CD4-positive, alpha-beta T cell treated with Interleukin-17A for 1 hour (primary cell): ENCODE measurements at regions not wholly inside any gene's neighbourhood (a gene's known extent, or its start where the extent isn't known, plus 50 kb on each side); places are given as distances from the start of the nearest gene placed in this dataset.

Experiments
- DNase-seq: peaks from one replicate; pipeline ENCODE4 v3.0.0-alpha.2; 2020

DNA sequence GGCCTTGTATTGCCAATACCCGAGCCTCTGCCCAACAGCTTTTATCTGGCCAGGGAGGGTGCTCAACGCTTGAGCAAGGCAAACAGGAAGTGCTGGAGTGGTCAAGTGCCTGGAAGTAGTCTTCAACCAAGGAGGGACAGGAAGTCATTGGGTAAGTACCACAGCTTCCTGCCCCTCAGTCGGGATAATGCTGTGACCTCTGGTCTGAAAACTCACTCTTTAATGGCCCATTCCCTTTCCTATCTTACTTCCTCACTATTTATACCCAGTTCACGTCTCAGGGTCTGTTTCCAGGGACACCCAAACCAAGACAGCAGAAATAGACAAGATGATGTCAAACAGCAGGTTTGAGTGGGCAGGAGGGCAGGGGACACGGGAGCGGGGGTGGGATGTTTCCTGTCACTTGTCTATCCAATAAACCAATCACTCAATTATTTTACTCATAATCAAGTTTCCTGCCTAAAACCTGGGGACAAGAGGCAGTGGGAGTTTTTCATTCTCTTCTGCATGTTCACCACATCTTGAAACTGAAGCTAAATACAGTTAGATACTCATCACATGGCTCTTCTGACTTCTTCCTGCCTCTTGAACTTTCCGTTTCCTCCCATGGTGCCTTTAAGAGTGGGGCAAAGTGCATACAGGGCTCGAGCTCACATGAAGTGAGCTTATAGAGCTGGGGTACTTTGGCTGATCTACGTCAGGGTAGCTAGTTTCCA is 68.9 kb upstream of the CAB39 start:
- peak; percentile 64 for DNase-seq

DNA sequence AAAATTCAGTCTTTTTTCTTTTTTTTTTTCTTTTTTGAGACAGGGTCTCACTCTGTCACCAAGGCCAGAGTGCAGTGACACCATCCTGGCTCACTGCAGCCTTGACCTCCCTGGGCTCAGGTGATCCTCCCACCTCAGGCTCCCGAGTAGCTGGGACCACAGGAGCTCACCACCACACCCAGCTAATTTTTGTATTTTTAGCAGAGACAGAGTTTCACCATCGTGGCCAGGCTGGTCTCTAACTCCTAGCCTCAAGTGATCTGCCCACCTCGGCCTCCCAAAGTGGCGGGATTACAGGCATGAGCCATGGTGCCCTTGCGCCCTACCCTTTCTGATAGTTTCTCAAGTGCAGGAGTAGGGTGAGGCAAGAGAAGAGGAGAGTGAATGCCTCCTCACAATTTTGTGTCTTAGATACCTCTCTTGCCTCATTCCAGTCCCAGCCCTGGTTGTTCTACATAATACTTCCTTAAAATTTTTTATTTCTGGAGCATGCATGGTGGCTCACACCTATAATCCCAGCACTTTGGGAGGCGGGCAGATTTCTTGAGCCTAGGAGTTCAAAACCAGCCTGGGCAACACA is 68.2 kb upstream of the CAB39 start:
- DNase-seq: no peak

DNA sequence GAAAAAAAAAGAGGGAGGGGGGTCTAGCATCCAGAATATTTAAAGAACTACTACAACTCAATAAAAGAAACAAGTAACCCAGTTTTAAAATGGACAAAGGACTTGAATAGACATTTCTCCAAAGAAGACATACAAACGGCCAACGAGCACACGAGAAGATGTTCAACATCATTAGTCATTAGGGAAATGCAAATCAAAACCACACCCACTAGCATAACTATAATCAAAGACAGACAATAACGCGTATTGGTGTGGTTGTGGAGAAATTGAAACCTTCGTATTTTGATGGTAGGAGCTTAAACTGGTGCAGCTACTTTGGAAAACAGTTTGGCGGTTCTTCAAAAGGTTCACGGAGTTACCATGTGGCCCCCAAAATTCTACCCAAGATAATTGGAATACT is 64.3 kb upstream of the CAB39 start:
- no peak for DNase-seq

DNA sequence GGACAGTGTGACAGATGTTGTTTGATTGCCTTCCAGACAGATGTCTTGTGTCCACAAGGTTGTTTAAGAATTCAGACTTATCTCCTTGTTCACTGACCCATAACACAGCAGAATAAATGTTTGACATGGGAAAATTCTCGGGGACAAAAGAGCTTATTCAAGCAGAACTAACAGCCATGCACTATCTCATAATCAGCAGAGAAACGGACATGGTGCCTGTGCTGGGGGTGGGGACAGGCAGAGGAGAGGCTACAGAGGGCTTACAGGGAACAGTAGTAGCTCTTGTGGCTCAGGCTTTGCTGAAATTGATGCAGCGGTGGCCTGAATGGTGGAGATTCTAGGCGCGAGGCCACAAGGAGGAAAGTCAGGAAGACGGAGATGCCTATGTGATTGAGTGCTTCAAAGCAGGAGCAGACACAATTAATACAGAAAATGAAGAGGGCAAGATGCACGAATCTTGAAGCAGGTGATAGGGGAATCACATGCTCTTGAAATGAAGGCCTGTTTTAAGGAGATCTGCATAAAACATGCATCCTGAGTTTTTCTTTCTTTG is 62.0 kb upstream of the CAB39 start:
- no peak for DNase-seq

DNA sequence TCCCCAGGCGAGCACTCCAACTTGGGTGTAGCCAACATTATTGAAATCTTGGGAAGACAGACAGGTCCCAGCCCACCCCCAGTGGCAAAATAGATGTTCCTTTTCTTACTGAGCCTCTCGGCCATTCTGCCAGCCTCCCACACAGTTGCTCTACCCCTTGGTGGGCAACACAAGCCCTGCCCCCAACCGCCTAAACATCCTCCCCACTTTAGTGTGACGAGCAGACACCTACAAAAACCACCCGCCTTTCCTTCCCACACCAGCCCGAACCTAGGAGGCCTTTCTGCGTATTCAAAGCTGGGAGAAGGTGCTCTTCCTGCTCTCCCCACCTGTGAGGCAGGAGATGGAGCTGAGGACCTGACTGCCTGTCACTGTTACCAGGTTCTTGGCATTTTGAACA is 58.6 kb upstream of the CAB39 start:
- no peak for DNase-seq

DNA sequence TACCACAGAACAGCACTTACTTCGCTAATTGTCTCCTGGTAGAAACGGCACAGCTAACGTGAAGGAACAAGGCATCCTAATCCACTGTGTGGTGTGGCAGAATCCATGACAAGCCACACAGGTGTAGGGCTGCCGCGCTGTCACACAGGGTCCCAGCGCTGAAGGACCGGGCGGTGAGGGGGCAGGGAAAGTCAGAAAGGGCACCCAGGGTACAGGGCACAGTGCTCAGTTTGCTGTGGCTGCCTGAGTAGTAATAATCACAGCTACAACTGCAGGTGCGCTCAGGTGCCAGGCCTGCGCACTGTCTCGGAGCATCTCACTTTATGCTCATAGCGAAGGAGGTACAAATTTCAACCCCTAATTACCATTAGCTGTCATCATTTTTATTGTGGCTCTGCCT is 55.2 kb upstream of the CAB39 start:
- DNase-seq: no peak

DNA sequence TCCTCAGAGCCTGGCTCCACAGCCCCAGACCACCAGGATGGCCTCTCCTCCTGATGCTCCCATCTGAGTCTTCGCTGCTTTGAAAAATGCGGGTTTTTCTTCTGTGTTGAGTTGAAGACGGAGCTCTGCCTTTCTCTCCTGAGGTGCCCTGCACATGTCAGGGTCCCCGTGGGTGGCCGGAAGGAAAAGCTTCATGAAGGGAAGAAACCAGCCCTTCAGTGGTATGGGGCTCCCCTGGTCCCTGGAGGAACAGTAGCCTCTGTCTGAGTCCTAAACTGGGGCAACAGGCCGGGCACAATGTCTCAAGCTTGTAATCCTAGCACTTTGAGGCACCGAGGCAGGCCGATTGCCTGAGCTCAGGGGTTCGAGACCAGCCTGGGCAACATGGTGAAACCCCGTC is 54.7 kb upstream of the CAB39 start:
- DNase-seq: no peak

DNA sequence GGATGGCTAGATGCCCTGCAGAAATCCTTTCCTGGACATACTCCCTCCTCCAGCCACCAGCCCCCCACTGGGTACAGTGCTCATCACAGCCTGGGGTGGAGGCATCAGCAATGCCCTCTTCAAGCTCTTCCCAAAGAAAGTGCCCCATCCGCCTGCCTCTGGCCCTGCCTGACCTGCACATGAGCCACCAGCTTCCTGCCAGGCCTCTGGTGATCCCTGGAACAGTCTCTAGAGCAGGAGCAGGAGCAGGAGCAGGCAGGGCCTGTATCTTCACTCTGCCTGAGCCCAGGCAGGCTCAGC is 54.1 kb upstream of the CAB39 start:
- DNase-seq: no peak

DNA sequence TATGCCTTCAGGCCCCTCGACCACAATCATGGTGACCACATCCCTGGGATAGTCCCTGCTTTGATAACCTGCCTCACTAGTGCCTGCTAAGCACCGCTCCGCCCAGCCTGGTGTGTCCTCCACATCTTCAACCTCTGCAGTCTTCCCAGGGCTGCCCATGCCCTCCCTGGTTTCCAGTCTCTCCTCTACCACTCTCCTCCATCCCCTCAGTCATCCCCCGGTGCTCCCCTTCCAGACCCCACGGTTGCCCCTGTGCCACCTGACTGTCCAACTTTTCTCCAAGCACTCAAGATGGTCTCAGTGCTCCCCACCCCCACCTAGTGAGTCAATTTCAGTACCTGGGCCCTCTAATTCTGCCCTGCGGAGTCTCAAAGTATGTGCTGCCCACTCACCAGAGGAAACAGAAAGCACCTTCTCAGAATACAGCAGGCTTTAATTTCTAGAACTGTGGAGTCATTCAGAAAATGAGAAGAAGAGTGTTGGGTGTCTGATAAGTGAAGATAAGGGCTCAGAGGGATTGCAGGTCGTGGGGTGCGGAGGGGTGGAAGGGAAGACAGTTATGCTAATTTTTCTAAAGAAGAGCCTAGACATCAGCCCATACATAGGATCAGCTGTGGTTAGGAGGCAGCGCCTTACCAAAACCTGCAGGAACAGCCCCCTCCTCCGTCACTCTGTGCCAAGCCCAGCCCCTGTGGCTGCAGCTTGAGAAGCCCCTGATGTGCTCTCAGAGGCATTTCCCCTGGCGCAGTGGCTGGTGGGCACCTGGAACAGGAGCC is 53.6 kb upstream of the CAB39 start:
- peak; percentile 47 for DNase-seq

DNA sequence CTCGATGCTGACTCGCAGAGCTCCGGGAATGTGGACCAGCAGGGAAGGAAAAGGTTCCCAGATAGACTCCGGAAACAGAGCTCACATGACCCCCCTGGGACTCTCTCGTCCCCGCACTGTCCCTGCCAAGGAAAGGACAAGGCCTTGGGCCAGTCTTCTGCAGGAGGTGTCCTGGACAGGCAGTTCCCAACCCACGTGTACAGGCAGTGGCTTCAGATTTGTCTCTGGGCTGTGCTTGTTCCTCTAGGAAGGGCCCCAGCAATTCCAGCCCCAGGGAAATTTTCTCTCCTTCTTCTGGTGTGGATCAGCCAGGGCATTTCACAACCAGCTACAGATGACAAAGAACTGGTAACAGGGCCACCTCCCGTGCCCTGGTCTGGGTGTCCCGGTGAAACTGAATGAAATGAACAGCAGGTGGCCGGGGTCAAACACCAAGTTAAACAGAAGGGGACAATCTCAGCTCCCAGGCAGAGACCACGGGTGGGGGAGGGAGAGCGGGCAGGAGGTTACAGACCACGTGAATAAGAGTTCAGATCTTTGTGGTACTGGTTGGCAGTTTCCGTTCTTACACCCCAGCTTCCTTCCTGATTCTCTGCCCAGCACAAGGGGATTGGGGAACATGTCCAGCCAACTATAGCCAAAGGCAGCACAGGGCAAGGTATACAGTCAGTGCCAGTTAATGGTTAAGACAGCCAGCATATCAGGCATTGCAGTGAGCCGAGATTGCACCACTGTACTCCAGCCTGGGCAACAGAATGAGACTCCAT is 52.2 kb upstream of the CAB39 start:
- DNase-seq: peak; percentile 64

DNA sequence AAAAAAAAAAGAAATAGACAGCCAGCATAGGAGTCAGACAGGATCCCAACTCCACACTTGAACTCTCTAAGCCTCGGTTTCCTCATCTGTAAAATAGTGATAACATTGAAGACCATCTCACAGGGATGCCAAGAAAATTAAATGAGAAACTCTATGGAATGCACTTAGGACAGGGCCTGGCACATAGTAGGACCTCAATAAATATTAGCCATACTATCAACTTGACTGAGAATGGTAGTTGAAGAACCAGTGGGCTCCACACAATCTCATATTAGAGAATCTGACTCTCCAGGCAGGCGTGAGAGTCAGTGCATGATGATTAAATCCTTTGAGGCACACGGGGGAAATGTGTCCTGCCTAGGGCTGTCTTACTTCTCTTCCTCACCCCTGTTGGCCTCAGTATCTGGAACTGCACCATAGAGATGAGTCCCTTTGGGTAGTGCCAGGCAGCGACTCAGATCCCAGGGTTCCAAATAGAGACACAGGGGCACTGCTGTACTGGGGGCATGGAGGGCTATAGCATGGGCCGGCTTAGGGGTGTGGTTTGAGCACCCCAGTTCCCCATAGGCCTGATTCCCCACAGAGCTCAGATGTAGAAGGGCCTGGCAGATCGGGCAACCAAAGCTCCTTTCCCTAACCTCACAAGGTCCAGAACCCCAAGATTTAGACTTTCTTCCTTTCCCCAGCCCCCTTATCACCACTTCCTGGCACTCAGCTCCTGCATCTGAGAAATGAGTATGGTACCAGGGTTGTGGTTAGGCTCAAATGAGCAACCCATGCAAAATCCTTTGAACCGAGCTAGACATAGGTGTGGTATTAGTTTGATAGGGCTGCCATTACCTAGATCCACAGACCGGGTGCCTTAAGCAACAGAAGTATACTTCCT is 51.3 kb upstream of the CAB39 start:
- peak; percentile 71 for DNase-seq
